Heart right ventricle (tissue), 16 donors: ENCODE measurements at regions not wholly inside any gene's neighbourhood (a gene's known extent, or its start where the extent isn't known, plus 50 kb on each side); places are given as distances from the start of the nearest gene placed in this dataset.

Experiments
- ATAC-seq, 8 donors: fragments of 200-7000 bp; cut with Tn5 transposase; one replicate each; pipeline ENCODE4 v1.9.1; 2020; ENCODE audit warnings: mild to moderate bottlenecking in 8 of 8, moderate library complexity in 8 of 8, moderate number of reproducible peaks in 1 of 8
- DNase-seq, 2 donors: peaks; one replicate each; pipeline ENCODE4 v3.0.0-alpha.2; 2020
- H3K27ac ChIP-seq, 10 donors: fragments of 200-600 bp; sonication (generic) in 2 of 10; one replicate each; pipeline versions ENCODE4 v1.5.0 to v1.8.0; 2020 to 2022; ENCODE audit warnings: mild to moderate bottlenecking in 3 of 10
- H3K27me3 ChIP-seq, 7 donors: fragments of 200-600 bp; one replicate each; pipeline ENCODE4 v1.8.0; 2021 to 2022; ENCODE audit warnings: mild to moderate bottlenecking in 2 of 7
- H3K36me3 ChIP-seq, 9 donors: fragments of 200-600 bp; sonication (generic) in 1 of 9; one replicate each; pipeline versions ENCODE4 v1.5.0 to v1.8.0; 2020 to 2022; ENCODE audit warnings: mild to moderate bottlenecking in 2 of 9
- H3K4me1 ChIP-seq, 9 donors: fragments of 200-600 bp; sonication (generic) in 1 of 9; one replicate each; pipeline versions ENCODE4 v1.5.0 to v1.8.0; 2020 to 2022; ENCODE audit warnings: mild to moderate bottlenecking in 4 of 9
- H3K4me3 ChIP-seq, 10 donors: fragments of 200-600 bp; sonication (generic) in 2 of 10; one replicate each; pipeline versions ENCODE4 v1.5.0 to v1.8.0; 2020 to 2022; ENCODE audit warnings: mild to moderate bottlenecking in 7 of 10, moderate library complexity in 2 of 10
- H3K9me3 ChIP-seq, 11 donors: fragments of 200-600 bp in 10 of 11; sonication (generic) in 2 of 11; one replicate each; pipeline versions ENCODE4 v1.5.0 to v1.8.0; 2013 to 2022; ENCODE audit warnings: mild to moderate bottlenecking in 2 of 11, control low read depth in 1 of 11, moderate library complexity in 1 of 11
- CTCF ChIP-seq, 9 donors: fragments of 200-600 bp; sonication (generic) in 2 of 9; IDR thresholded peaks; one replicate each; pipeline versions ENCODE4 v1.5.0 to v1.8.0; 2021 to 2022; ENCODE audit warnings: antibody characterized with exemption in 9 of 9, mild to moderate bottlenecking in 5 of 9, moderate library complexity in 1 of 9
- WGBS, 2 donors: extraction: QIAGEN DNeasy Blood & Tissue Kit; methylation state at CpG; one replicate each; pipeline ENCODE4 v1.1.7; 2013; ENCODE audit warnings: inconsistent platforms in 1 of 2; 5-methylcytosine and 5-hydroxymethylcytosine counted together
- intact Hi-C, 10 donors: fragments of 100-400 bp; cut with DNase I; formaldehyde crosslinking; loops; one replicate each; pipeline versions ENCODE4 v1.11.1 to v1.14.2; 2022
- donor health status: Arrhythmogenic right ventricular cardiomyopathy.
- donor health status: ischemic (EF 13 %, LVEDD 7.1; RV severe dilation, severe dysfunction).
- donor health status: healthy with polysubstance abuse.
- donor health status: DM: no; HTN: yes; CAD: no.
- donor health status: DM: no; HTN: no; CAD: no.
- donor health status: ischemic (EF 25% LVEDD 6.9; RV normal size, moderate dysfunction).
- donor health status: ischemic (EF 25% LVEDD 5.7; RV mildly dilated, moderate dysfunction).
- donor health status: healthy.
- donor health status: DM: yes; HTN: yes; CAD: no.
- donor health status: Ischemic cardiomyopathy.
- donor health status: ischemic (EF 35%, LVEDD 5.7; RV mildly dilated, moderate dysfunction).
- donor health status: nonischemic (EF 11% LVEDD 7.7; RV severe dilation, severe dysfunction).
- donor health status: DM: yes; HTN: yes; CAD: no.
- donor health status: PGD.
- donor health status: ischemic (EF 29% LVEDD 5.4; RV normal size, mild dysfunction).
- donor health status: nonischemic (EF 23%, LVEDD 6.1; RV moderate dilation, normal function).

- ATAC-seq (no peak), DNase-seq (no peak)
- no peaks in the 10 kb centered on the region for H3K27me3 ChIP-seq
- no peak overlapping the region for H3K27ac ChIP-seq
- no peak overlapping the region for H3K4me3 ChIP-seq
- H3K36me3 ChIP-seq: no peaks in the 10 kb centered on the region
- TF ChIP-seq CTCF (IDR thresholded peaks at IDR 0.05): no peak
- intact Hi-C loops: no loop called here
- H3K4me1 ChIP-seq: no peaks in the 10 kb centered on the region
- peaks cover 0 to 29% (median 8%) of the 10 kb centered on the region in 11 donors for H3K9me3 ChIP-seq
Observed at GRCh38 chr4:127113844-127114362, 518.9 kb upstream of the INTU start.

GRCh38 chr4:127118681-127119080 lies 514.1 kb upstream of the INTU start:
- no peak for ATAC-seq
- no peak overlapping the region for H3K27ac ChIP-seq
- no peaks in the 10 kb centered on the region for H3K36me3 ChIP-seq
- DNase-seq: no peak
- no peak overlapping the region for H3K4me3 ChIP-seq
- intact Hi-C loops: no loop called here
- TF ChIP-seq CTCF (IDR thresholded peaks at IDR 0.05): no peak
- WGBS, 2 donors: 80 to 85% methylated on average over 3 of the region's 3 CpGs
- H3K9me3 ChIP-seq: no peaks in the 10 kb centered on the region
- no peaks in the 10 kb centered on the region for H3K27me3 ChIP-seq
- no peaks in the 10 kb centered on the region for H3K4me1 ChIP-seq

GRCh38 chr4:127120441-127121090 lies 512.2 kb upstream of the INTU start:
- no peaks in the 10 kb centered on the region for H3K4me1 ChIP-seq
- H3K4me3 ChIP-seq: no peak overlapping the region
- H3K9me3 ChIP-seq: no peaks in the 10 kb centered on the region
- H3K36me3 ChIP-seq: no peaks in the 10 kb centered on the region
- no peak for DNase-seq
- 84 to 88% methylated on average over 11 of the region's 11 CpGs for WGBS, 2 donors
- TF ChIP-seq CTCF (IDR thresholded peaks at IDR 0.05): no peak
- H3K27ac ChIP-seq: no peak overlapping the region
- H3K27me3 ChIP-seq: no peaks in the 10 kb centered on the region
- no peak for ATAC-seq
- intact Hi-C loops: no loop called here

- 84 to 86% methylated on average over 2 of the region's 2 CpGs for WGBS, 2 donors
- peak in 6 of 9 donors; percentile 5 to 35 (median 24) for TF ChIP-seq CTCF (IDR thresholded peaks at IDR 0.05)
- no peak for ATAC-seq
Observed at GRCh38 chr4:127124919-127125318, 507.8 kb upstream of the INTU start.

More at GRCh38 chr4:127124919-127125318, 507.8 kb upstream of the INTU start:
- intact Hi-C loops: no loop called here
- Histone ChIP-seq H3K27me3 (no peaks in the 10 kb centered on the region), H3K36me3 (no peaks in the 10 kb centered on the region), H3K9me3 (no peaks in the 10 kb centered on the region), H3K4me3 (no peak overlapping the region), H3K27ac (no peak overlapping the region), H3K4me1 (no peaks in the 10 kb centered on the region)
- no peak for DNase-seq
